Endothelial cell of umbilical vein (primary cell): ENCODE measurements at regions not wholly inside any gene's neighbourhood (a gene's known extent, or its start where the extent isn't known, plus 50 kb on each side); places are given as distances from the start of the nearest gene placed in this dataset.

Source experiments
- BruUV-seq: library from RNA; stranded (reverse); fragments of 400-500 nt; replicated peaks from 2 replicates; lab custom pipeline; 2021; lab: Mats Ljungman, UMichigan
- CTCF ChIA-PET: fragments of 300-600, 350-600 bp; sonication (Branson Sonifier 250); formaldehyde crosslinking; loops from one replicate; lab custom pipeline; 2021; ENCODE audit warnings: antibody characterized with exemption, inconsistent platforms; lab: Charles Lee
- POLR2A ChIA-PET: fragments of 300-600, 350-600 bp; sonication (Branson Sonifier 250); formaldehyde crosslinking; loops from one replicate; lab custom pipeline; 2021; ENCODE audit warnings: antibody characterized with exemption, inconsistent platforms; lab: Charles Lee
- DNase-seq: peaks from one replicate; pipeline ENCODE4 v3.0.0-alpha.2; 2011; ENCODE audit warnings: low read depth, low spot score
- FAIRE-seq: peaks from 2 replicates; lab custom pipeline; 2011; peaks lifted over from hg19 to GRCh38; lab: Jason Lieb, UNC
- H2AFZ ChIP-seq: 2 replicates; pipeline ENCODE4 v1.6.0; 2012; ENCODE audit warnings: low read depth, low read length, control low read depth, inconsistent platforms
- H3K27ac ChIP-seq: 2 replicates; pipeline ENCODE4 v1.5.1; 2011; ENCODE audit warnings: low read depth, mild to moderate bottlenecking, control low read depth, low read length, moderate library complexity; ENCODE audit not compliant: insufficient read depth
- H3K27me3 ChIP-seq, 2 experiments: 2 replicates each; pipeline versions ENCODE4 v1.6.0 to v1.6.1; 2011; ENCODE audit warnings: low read length in 2 of 2, mixed read lengths in 1 of 2; ENCODE audit not compliant: control insufficient read depth in 2 of 2, insufficient read depth in 2 of 2
- H3K36me3 ChIP-seq, 2 experiments: 2 replicates in 1 of 2; 3 replicates in 1 of 2; pipeline ENCODE4 v1.5.1; 2011; ENCODE audit warnings: low read length in 2 of 2, mild to moderate bottlenecking in 1 of 2, moderate library complexity in 1 of 2; ENCODE audit not compliant: control insufficient read depth in 2 of 2, insufficient read depth in 2 of 2; ENCODE audit errors: extremely low read depth in 1 of 2
- H3K4me1 ChIP-seq: 3 replicates; pipeline ENCODE4 v1.5.1; 2011; ENCODE audit warnings: mild to moderate bottlenecking, low read length; ENCODE audit not compliant: control insufficient read depth, insufficient read depth; ENCODE audit errors: extremely low read depth
- H3K4me2 ChIP-seq: 2 replicates; pipeline ENCODE4 v1.6.1; 2011; ENCODE audit warnings: low read length, control low read depth, mixed read lengths; ENCODE audit not compliant: insufficient read depth
- H3K4me3 ChIP-seq, 3 experiments: fragments of 200-600 bp in 1 of 3; sonication (generic), shearing (Covaris generic) in 1 of 3; replicated peaks in 1 of 3; 2 replicates each; pipeline ENCODE4 v1.5.1; 2011 to 2016; ENCODE audit warnings: control low read depth in 3 of 3, low read length in 3 of 3, mild to moderate bottlenecking in 2 of 3, inconsistent platforms in 1 of 3, low read depth in 1 of 3, moderate library complexity in 1 of 3; ENCODE audit not compliant: insufficient read depth in 1 of 3
- H3K79me2 ChIP-seq: 2 replicates; pipeline ENCODE4 v1.6.0; 2012; ENCODE audit warnings: low read length, inconsistent platforms; ENCODE audit not compliant: control insufficient read depth, insufficient read depth
- H3K9ac ChIP-seq: replicated peaks from 2 replicates; pipeline ENCODE3; 2011; ENCODE audit warnings: low read length, control low read depth; ENCODE audit not compliant: insufficient read depth; ENCODE audit errors: extremely low read depth
- H3K9me1 ChIP-seq: replicated peaks from 3 replicates; pipeline ENCODE4 v1.6.0; 2011; ENCODE audit warnings: mild to moderate bottlenecking, low read length; ENCODE audit not compliant: control insufficient read depth, insufficient read depth; ENCODE audit errors: extremely low read depth
- H3K9me3 ChIP-seq: replicated peaks from 2 replicates; pipeline ENCODE4 v1.5.1; 2012; ENCODE audit warnings: low read length, inconsistent platforms; ENCODE audit not compliant: control insufficient read depth, insufficient read depth
- H4K20me1 ChIP-seq: replicated peaks from 2 replicates; pipeline ENCODE3; 2011; ENCODE audit warnings: mild to moderate bottlenecking, low read length; ENCODE audit not compliant: control insufficient read depth, insufficient read depth; ENCODE audit errors: extremely low read depth
- CTCF ChIP-seq, 2 donors: IDR thresholded peaks; 1 replicate in 1 of 2; 2 replicates in 1 of 2; pipeline ENCODE4 v1.5.1; 2011; ENCODE audit warnings: low read length in 2 of 2, mild to moderate bottlenecking in 2 of 2, moderate library complexity in 2 of 2, control low read depth in 1 of 2, inconsistent platforms in 1 of 2, low read depth in 1 of 2; ENCODE audit not compliant: insufficient read depth in 1 of 2; ENCODE audit errors: extremely low read depth in 1 of 2
- EZH2 ChIP-seq: IDR thresholded peaks from 2 replicates; pipeline ENCODE4 v1.6.1; 2012; ENCODE audit warnings: borderline replicate concordance, low read depth, mild to moderate bottlenecking, moderate library complexity, low read length, inconsistent platforms; ENCODE audit not compliant: severe bottlenecking
- FOS ChIP-seq: IDR thresholded peaks from 2 replicates; pipeline ENCODE4 v1.6.1; 2011; ENCODE audit warnings: mild to moderate bottlenecking, low read length, moderate library complexity, borderline replicate concordance; ENCODE audit not compliant: insufficient read depth
- GATA2 ChIP-seq: IDR thresholded peaks from 2 replicates; pipeline ENCODE4 v1.7.0; 2011; ENCODE audit warnings: low read depth, mild to moderate bottlenecking, moderate library complexity, mixed read lengths, low read length; ENCODE audit not compliant: insufficient read length, insufficient read depth
- JUN ChIP-seq: IDR thresholded peaks from 2 replicates; pipeline ENCODE4 v1.6.1; 2011; ENCODE audit warnings: borderline replicate concordance, low read depth; ENCODE audit not compliant: insufficient read length, insufficient read depth
- MAX ChIP-seq: IDR thresholded peaks from 2 replicates; pipeline ENCODE4 v1.6.1; 2011; ENCODE audit not compliant: insufficient read depth, insufficient read length
- MYC ChIP-seq: IDR thresholded peaks from one replicate; pipeline ENCODE4 v1.6.1; 2011; ENCODE audit warnings: mild to moderate bottlenecking, low read depth, low read length
- dilution Hi-C: fragments of 300-500 bp; cut with MboI; formaldehyde crosslinking; loops from one replicate; pipeline ENCODE4 v1.15.0; 2019; ENCODE audit warnings: low sequenced_read_pairs; ENCODE audit not compliant: extremely low pct_ligation_motif_present
- intact Hi-C: fragments of 100-400 bp; cut with micrococcal nuclease; formaldehyde crosslinking; loops from one replicate; pipeline ENCODE4 v1.10.0; 2022

- POLR2A ChIA-PET = no interaction called here
- intact Hi-C loops = no loop called here
- Histone ChIP-seq H3K4me1 (no peaks in the 10 kb centered on the region), H3K79me2 (no peaks in the 10 kb centered on the region), H3K9ac (no peak overlapping the region), H3K4me3 (no peak overlapping the region), H3K9me3 (peaks cover under 1% of the 10 kb centered on the region), H3K27ac (no peak overlapping the region), H3K27me3 (no peaks in the 10 kb centered on the region), H3K4me2 (no peak overlapping the region), H2AFZ (no peak overlapping the region), H3K36me3 (no peaks in the 10 kb centered on the region), H3K9me1 (no peaks in the 10 kb centered on the region), H4K20me1 (no peaks in the 10 kb centered on the region)
- BruUV-seq = no TSS peak
- dilution Hi-C loops = no loop called here
- no peak for DNase-seq
- CTCF ChIA-PET = no interaction called here
- TF ChIP-seq CTCF (IDR thresholded peaks at IDR 0.05; ENCODE audit: extremely low read depth in 1 of 2, insufficient read depth in 1 of 2, low read depth in 1 of 2, low read length in 2 of 2) (no peak), JUN (no peak), MYC (no peak)
- no peak for FAIRE-seq
Measured at GRCh38 chr6:40152196-40152595, 217.9 kb upstream of the MOCS1 start.

- Histone ChIP-seq H3K36me3 (no peaks in the 10 kb centered on the region), H3K4me2 (no peak overlapping the region), H3K9me3 (peaks cover 2% of the 10 kb centered on the region), H3K9me1 (no peaks in the 10 kb centered on the region), H3K4me3 (no peak overlapping the region), H3K79me2 (no peaks in the 10 kb centered on the region), H4K20me1 (no peaks in the 10 kb centered on the region), H3K9ac (no peak overlapping the region), H2AFZ (no peak overlapping the region), H3K27ac (no peak overlapping the region), H3K4me1 (no peaks in the 10 kb centered on the region), H3K27me3 (no peaks in the 10 kb centered on the region)
- intact Hi-C loops = loop anchor here (10.0 kb wide), 1 partner anchor 654 kb away; no protein-coding TSS in a partner anchor
- ChIA-PET CTCF (no interaction called here), POLR2A (no interaction called here)
- TF ChIP-seq GATA2 = no peak
- no peak for TF ChIP-seq EZH2
- TF ChIP-seq FOS = no peak
- TF ChIP-seq MAX = no peak
- DNase-seq = no peak
- no peak for FAIRE-seq
- dilution Hi-C loops = no loop called here
- no TSS peak for BruUV-seq
Measured at GRCh38 chr6:40148882-40149573, 214.8 kb upstream of the MOCS1 start.
